Stomach (tissue), 8 donors: ENCODE measurements at regions not wholly inside any gene's neighbourhood (a gene's known extent, or its start where the extent isn't known, plus 50 kb on each side); places are given as distances from the start of the nearest gene placed in this dataset.

Experiments used
- DNase-seq, 2 donors: peaks; one replicate each; pipeline versions ENCODE4 v3.0.0 to v3.0.0-alpha.2; 2013 to 2019
- H3K27ac ChIP-seq, 5 donors: fragments of 200-600 bp in 4 of 5; sonication (generic) in 4 of 5; one replicate each; pipeline ENCODE4 v1.5.1; 2013 to 2019; ENCODE audit warnings: mild to moderate bottlenecking in 1 of 5, moderate library complexity in 1 of 5
- H3K27me3 ChIP-seq, 3 donors: fragments of 200-600 bp; sonication (generic); one replicate each; pipeline ENCODE4 v1.5.1; 2017 to 2019; ENCODE audit warnings: mixed run types in 1 of 3
- H3K36me3 ChIP-seq, 4 donors: fragments of 200-600 bp; sonication (generic); 1 replicate in 3 of 4; 2 replicates in 1 of 4; pipeline ENCODE4 v1.5.1; 2016 to 2019
- H3K4me1 ChIP-seq, 4 donors: fragments of 200-600 bp; sonication (generic); one replicate each; pipeline ENCODE4 v1.5.1; 2016 to 2019
- H3K4me3 ChIP-seq, 4 donors: fragments of 200-600 bp; sonication (generic) in 3 of 4; one replicate each; pipeline ENCODE4 v1.5.1; 2016 to 2019; ENCODE audit warnings: mild to moderate bottlenecking in 1 of 4
- H3K9me3 ChIP-seq, 4 donors: fragments of 200-600 bp; sonication (generic); one replicate each; pipeline ENCODE4 v1.5.1; 2016 to 2019
- EP300 ChIP-seq: sonication (generic); formaldehyde crosslinking; IDR thresholded peaks from one replicate; pipeline ENCODE4 v1.6.1; 2017; ENCODE audit warnings: antibody characterized with exemption
- POLR2A ChIP-seq, 4 donors: fragments of 450-650 bp; IDR thresholded peaks; one replicate each; pipeline ENCODE4 v1.6.1; 2016; ENCODE audit warnings: antibody characterized with exemption in 4 of 4, control low read depth in 2 of 4, mild to moderate bottlenecking in 1 of 4, moderate library complexity in 1 of 4
- POLR2AphosphoS5 ChIP-seq, 3 donors: sonication (generic); formaldehyde crosslinking; IDR thresholded peaks; one replicate each; pipeline ENCODE4 v1.6.1; 2016; ENCODE audit warnings: antibody characterized with exemption in 3 of 3
- WGBS, 5 donors: extraction: QIAGEN DNeasy Blood & Tissue Kit in 3 of 5; methylation state at CpG; one replicate each; pipeline versions ENCODE4 v1.1.5 to v1.1.7; 2013 to 2018; 5-methylcytosine and 5-hydroxymethylcytosine counted together
- intact Hi-C: fragments of 100-400 bp; cut with DNase I; formaldehyde crosslinking; loops from one replicate; pipeline ENCODE4 v1.15.1; 2023; ENCODE audit warnings: low total_unique reads
- TF ChIP-seq, protein P1 (sequence below), 7 experiments: fragments of 450-650 bp in 4 of 7; fragments of 200-600 bp in 3 of 7; sonication (generic) in 3 of 7; IDR thresholded peaks; one replicate each; pipeline ENCODE4 v1.5.1; 2016 to 2019; ENCODE audit warnings: antibody characterized with exemption in 7 of 7, control low read depth in 2 of 7, mild to moderate bottlenecking in 1 of 7
- donor health status: healthy with polysubstance abuse.
- donor health status: Bipolar disorder and iron deficiency.
- donor health status: healthy.

DNA sequence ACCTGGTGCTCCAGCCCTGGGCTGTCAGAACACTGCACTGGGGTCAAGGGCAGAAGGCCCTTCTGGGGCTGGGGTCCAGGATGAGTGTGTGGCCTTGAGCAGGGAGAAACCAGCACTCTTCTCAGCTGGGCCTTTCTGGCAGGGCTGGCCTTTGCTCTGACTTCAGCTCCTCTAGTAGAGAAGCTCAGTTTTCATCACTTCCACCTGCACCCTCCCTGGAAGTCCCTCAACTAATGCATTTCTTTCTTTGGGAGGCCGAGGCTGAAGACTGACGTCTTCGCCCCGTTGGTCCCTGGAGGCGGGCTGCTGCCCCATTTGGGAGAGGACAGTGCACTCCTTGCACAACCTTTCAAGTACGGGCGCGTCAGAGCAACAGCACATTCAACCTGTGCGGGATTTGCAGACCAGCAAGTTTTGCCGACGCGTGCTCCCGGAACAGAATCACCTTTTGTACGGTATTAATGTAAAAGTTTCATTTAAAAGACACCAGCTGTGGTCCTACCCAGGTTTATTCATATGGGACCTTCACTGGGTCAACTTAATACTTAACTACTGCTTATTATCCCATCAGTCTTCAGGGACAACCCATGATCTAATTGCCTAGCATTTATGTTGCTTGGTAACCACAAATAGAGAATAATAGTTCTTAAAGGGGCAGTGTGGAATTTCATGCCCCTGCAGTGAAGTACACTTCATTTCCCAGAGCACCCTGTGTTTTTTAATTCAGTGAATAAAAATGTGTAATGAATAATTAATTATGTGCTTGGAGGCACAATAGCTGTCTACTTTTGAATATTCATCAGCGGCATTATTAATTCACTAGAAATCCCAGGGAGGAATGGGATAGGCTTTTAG, 134.8 kb upstream of the VRK1 start:
- TF ChIP-seq POLR2A (IDR thresholded peaks at IDR 0.05) (no peak), EP300 (no peak), POLR2AphosphoS5 (IDR thresholded peaks at IDR 0.05) (no peak)
- TF ChIP-seq, protein P1, sequence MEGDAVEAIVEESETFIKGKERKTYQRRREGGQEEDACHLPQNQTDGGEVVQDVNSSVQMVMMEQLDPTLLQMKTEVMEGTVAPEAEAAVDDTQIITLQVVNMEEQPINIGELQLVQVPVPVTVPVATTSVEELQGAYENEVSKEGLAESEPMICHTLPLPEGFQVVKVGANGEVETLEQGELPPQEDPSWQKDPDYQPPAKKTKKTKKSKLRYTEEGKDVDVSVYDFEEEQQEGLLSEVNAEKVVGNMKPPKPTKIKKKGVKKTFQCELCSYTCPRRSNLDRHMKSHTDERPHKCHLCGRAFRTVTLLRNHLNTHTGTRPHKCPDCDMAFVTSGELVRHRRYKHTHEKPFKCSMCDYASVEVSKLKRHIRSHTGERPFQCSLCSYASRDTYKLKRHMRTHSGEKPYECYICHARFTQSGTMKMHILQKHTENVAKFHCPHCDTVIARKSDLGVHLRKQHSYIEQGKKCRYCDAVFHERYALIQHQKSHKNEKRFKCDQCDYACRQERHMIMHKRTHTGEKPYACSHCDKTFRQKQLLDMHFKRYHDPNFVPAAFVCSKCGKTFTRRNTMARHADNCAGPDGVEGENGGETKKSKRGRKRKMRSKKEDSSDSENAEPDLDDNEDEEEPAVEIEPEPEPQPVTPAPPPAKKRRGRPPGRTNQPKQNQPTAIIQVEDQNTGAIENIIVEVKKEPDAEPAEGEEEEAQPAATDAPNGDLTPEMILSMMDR (IDR thresholded peaks at IDR 0.05), result no peak
- no peaks in the 10 kb centered on the region for H3K36me3 ChIP-seq
- peaks cover 0 to 76% (median 10%) of the 10 kb centered on the region in 3 donors for H3K27me3 ChIP-seq
- intact Hi-C loops, result no loop called here
- H3K27ac ChIP-seq, result no peak overlapping the region
- H3K4me3 ChIP-seq, result no peak overlapping the region
- WGBS, 5 donors, result 59 to 77% (median 70%) methylated on average over 15 of the region's 15 CpGs
- DNase-seq, result peak in 1 of 2 donors; percentile 71
- H3K4me1 ChIP-seq, result no peaks in the 10 kb centered on the region
- peaks cover 0 to 2% (median under 1%) of the 10 kb centered on the region in 4 donors for H3K9me3 ChIP-seq

DNA sequence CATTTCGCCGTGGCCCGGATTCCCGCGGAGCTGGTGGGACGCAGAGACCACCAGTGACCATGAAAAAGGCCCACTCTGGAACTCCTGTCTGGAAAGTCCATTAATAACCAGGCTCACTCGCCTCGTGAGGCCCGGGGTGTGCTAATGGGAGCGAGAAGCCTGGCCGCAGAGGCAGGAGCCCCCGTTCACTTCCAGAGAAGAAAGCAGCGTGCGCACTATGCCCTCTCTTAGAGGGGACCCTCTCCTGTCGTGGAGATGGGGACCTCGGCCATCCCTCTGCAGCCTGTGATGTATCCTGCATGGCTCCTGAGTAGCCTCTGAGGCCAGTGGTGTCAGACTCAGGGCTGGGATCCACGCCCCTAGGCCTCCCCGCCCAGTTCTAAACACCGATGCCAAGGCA, 134.1 kb upstream of the VRK1 start:
- 80 to 87% (median 85%) methylated on average over 19 of the region's 19 CpGs for WGBS, 5 donors
- Histone ChIP-seq H3K27ac (no peak overlapping the region), H3K4me1 (no peaks in the 10 kb centered on the region), H3K27me3 (peaks cover 0 to 83% (median 10%) of the 10 kb centered on the region in 3 donors), H3K9me3 (no peaks in the 10 kb centered on the region), H3K4me3 (no peak overlapping the region), H3K36me3 (no peaks in the 10 kb centered on the region)
- intact Hi-C loops, result no loop called here
- DNase-seq, result no peak
- TF ChIP-seq EP300, result no peak
- no peak for TF ChIP-seq POLR2A (IDR thresholded peaks at IDR 0.05)
- TF ChIP-seq POLR2AphosphoS5 (IDR thresholded peaks at IDR 0.05), result no peak
- TF ChIP-seq, protein P1 (IDR thresholded peaks at IDR 0.05), result no peak

DNA sequence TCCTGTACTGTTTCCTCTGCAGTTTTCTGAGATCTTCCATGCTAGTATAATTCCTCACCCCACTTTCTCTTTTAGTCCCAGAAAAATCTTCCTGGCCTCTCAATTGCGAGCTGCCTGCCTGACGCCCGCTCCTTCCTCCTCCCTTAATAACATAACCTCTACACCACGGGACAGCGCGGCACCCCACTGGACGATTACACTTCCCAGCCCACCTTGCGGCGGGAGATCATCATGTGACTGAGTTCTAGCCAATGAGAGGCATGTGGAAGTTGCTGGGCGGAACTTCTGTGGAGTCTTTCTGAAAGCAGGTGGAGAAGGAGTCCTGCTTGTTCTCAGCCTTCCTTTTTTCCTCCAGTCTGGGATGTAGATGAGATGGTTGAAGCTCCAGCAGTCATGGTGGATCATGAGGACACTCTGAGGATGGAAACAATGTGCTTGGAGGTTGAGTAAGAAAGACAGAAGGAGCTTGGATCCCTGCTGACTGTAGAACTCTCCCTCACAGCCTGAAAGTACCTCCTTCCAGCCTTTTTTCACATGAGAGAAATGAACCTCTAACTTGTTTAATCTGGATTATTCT, 133.6 kb upstream of the VRK1 start:
- Histone ChIP-seq H3K36me3 (no peaks in the 10 kb centered on the region), H3K9me3 (no peaks in the 10 kb centered on the region), H3K27me3 (peaks cover 0 to 82% (median 10%) of the 10 kb centered on the region in 3 donors), H3K4me3 (no peak overlapping the region), H3K4me1 (no peaks in the 10 kb centered on the region), H3K27ac (no peak overlapping the region)
- intact Hi-C loops, result no loop called here
- 81 to 90% (median 82%) methylated on average over 10 of the region's 10 CpGs for WGBS, 5 donors
- TF ChIP-seq EP300 (no peak), POLR2AphosphoS5 (IDR thresholded peaks at IDR 0.05) (no peak), POLR2A (IDR thresholded peaks at IDR 0.05) (no peak)
- TF ChIP-seq, protein P1 (IDR thresholded peaks at IDR 0.05), result no peak
- no peak for DNase-seq

DNA sequence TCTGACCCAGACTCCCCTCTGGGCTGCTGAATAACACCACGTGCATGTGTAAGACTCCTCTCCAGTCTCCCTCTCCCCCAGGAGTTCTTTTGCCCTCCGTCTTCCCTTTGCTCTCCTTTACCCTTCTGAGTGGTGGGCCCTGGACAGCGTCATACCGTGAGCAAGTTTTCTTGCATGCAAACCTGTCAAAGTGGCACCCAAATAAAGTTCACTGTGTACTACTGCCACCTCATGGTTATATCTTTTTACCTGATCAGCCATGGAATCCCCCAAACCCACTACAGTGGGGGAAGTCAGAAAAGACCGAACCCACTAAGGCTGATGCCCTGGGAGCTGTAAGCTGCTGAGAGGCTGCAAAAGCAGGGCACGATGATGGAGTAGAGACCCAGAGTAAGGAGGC, 131.1 kb upstream of the VRK1 start:
- DNase-seq, result no peak
- peaks cover 0 to 69% (median 0%) of the 10 kb centered on the region in 3 donors for H3K27me3 ChIP-seq
- H3K4me1 ChIP-seq, result no peaks in the 10 kb centered on the region
- intact Hi-C loops, result no loop called here
- H3K4me3 ChIP-seq, result no peak overlapping the region
- TF ChIP-seq EP300, result no peak
- TF ChIP-seq, protein P1 (IDR thresholded peaks at IDR 0.05), result no peak
- no peak overlapping the region for H3K27ac ChIP-seq
- H3K36me3 ChIP-seq, result no peaks in the 10 kb centered on the region
- no peaks in the 10 kb centered on the region for H3K9me3 ChIP-seq
- WGBS, 5 donors, result 64 to 73% (median 69%) methylated on average over 6 of the region's 6 CpGs
